ENCODE measurements at regions not wholly inside any gene's neighbourhood (a gene's known extent, or its start where the extent isn't known, plus 50 kb on each side); places are given as distances from the start of the nearest gene placed in this dataset.

DNA sequence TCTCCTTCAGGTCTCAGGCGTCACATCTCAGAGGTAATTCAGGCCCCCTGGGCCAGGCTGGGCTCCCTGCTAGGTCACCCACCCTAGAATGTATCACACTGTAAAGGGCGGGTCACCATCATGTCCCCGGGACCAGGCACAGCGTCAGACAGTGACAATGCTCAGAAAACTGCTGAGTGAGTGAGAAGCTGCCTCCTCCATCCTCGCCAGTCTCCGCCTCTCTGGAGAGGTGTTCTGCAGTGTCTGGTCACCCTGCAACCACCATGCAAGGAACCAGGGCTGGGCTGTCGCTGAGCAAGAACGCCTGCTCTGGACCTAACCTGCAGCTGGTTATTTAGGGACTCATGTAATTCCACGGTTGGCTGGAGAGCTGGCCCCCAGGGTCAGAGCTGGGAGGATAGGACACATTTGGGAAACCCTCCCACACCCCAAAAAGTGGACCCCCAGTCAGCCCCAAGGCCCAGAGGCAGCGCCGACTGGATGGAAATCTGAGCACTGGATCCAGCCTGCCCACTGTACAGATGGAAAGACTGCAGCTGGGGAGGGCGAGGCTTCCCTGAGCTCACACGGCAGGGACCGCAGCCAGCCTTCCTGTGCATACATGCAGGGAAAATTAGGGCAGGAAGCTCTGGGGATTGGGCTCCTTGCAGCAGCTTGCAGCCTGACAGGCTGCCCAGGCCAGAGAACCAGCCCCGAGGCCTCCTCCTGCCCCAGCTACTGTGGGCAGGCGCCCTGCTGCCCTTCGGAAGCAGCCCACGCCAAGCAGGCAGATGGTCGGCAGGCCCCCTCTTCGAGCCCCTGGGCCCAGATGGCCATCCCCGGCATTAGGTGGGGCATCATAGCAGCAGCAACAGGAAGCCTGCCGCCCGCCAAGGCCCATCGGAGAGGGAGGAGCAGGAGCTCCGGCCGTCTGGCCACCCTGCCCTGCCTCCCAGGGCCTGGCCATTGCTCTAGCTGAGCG is 105.4 kb upstream of the ZMIZ1 start:
- Histone ChIP-seq H3K4me2 (ENCODE audit: low read length) (no peak overlapping the region), H4K20me1 (ENCODE audit: low read length) (no peaks in the 10 kb centered on the region), H3K27me3 (ENCODE audit: low read length) (no peaks in the 10 kb centered on the region), H3K9me2 (replicated peaks; ENCODE audit: low read length) (no peaks in the 10 kb centered on the region), H2AFZ (ENCODE audit: low read length) (no peak overlapping the region), H3K9me3 (ENCODE audit: low read length) (no peaks in the 10 kb centered on the region), H3K9ac (ENCODE audit: low read length) (no peak overlapping the region), H3K27ac (ENCODE audit: low read length) (no peak overlapping the region), H3K4me3 (ENCODE audit: low read length) (no peak overlapping the region), H3K4me1 (ENCODE audit: insufficient read depth, low read length) (peaks cover 39% of the 10 kb centered on the region), H3K36me3 (ENCODE audit: low read depth, low read length) (no peaks in the 10 kb centered on the region), H3K79me2 (ENCODE audit: low read length) (no peaks in the 10 kb centered on the region), H3F3A (ENCODE audit: low read length, unreplicated experiment) (no peaks in the 10 kb centered on the region)
- no peak for TF ChIP-seq EZH2 (IDR thresholded peaks at IDR 0.05; ENCODE audit: low read length, unreplicated experiment)
- no peak for TF ChIP-seq EZH2phosphoT487 (IDR thresholded peaks at IDR 0.05; ENCODE audit: borderline replicate concordance, low read length)
- TF ChIP-seq, protein P1, sequence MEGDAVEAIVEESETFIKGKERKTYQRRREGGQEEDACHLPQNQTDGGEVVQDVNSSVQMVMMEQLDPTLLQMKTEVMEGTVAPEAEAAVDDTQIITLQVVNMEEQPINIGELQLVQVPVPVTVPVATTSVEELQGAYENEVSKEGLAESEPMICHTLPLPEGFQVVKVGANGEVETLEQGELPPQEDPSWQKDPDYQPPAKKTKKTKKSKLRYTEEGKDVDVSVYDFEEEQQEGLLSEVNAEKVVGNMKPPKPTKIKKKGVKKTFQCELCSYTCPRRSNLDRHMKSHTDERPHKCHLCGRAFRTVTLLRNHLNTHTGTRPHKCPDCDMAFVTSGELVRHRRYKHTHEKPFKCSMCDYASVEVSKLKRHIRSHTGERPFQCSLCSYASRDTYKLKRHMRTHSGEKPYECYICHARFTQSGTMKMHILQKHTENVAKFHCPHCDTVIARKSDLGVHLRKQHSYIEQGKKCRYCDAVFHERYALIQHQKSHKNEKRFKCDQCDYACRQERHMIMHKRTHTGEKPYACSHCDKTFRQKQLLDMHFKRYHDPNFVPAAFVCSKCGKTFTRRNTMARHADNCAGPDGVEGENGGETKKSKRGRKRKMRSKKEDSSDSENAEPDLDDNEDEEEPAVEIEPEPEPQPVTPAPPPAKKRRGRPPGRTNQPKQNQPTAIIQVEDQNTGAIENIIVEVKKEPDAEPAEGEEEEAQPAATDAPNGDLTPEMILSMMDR (conservative IDR thresholded peaks at IDR 0.05; ENCODE audit: low read depth, low read length): no peak
- ChIA-PET CTCF (no interaction called here), POLR2A (ENCODE audit: unreplicated experiment) (interaction anchor here (0.7 to 2.4 kb wide), 2 partner anchors 11 to 533 kb away, joined by 4 to 18 read pairs; no protein-coding TSS in a partner anchor)
- intact Hi-C loops (cut with micrococcal nuclease): loop anchor here (2.0 kb wide), 6 partner anchors 37 to 231 kb away; no protein-coding TSS in a partner anchor
- ATAC-seq: no peak
- no TSS peak for BruUV-seq (replicated peaks)
- DNase-seq: no peak

DNA sequence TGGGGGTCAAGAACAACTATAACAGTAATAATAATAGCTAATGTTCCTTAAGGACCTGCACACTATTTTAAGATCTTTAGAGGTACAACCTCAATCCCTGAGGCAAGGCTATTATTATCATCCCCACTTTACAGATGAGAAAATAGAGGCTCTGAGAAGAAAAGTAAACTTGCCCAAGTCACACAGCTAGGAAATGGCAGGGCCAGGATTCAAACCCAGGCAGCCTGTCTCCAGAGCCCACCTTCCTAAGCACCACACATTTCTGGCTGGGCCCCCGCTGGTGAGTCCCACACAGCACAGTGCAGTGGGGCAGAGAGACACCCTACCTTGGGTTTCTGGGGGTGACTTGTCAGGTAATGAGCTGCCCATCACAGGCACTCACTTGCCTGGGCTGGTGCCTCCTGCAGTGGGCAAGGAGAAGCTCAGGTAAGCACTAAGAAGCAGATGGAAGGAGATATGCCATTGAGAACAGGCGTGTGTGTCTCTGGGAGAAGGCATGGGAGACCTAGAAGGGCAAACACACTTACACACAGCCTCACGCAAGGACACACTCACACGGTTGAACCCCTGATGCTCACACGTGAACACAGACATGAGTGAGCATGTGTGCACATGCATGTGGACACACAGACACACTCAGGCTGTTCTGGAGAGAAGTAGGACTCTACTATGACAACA is 104.4 kb upstream of the ZMIZ1 start:
- CTCF ChIA-PET: interaction anchor here (0.6 to 1.6 kb wide), 4 partner anchors 9 to 222 kb away, joined by 3 to 14 read pairs (median 5); no protein-coding TSS in a partner anchor
- peak overlapping the region; percentile 50 for H3K4me2 ChIP-seq (ENCODE audit: low read length)
- peaks cover 39% of the 10 kb centered on the region for H3K4me1 ChIP-seq (ENCODE audit: insufficient read depth, low read length)
- no peak overlapping the region for H3K4me3 ChIP-seq (ENCODE audit: low read length)
- H3F3A ChIP-seq (ENCODE audit: low read length, unreplicated experiment): no peaks in the 10 kb centered on the region
- H4K20me1 ChIP-seq (ENCODE audit: low read length): no peaks in the 10 kb centered on the region
- H3K36me3 ChIP-seq (ENCODE audit: low read depth, low read length): no peaks in the 10 kb centered on the region
- TF ChIP-seq, protein P1 (conservative IDR thresholded peaks at IDR 0.05; ENCODE audit: low read depth, low read length): peak; percentile 19; the same call in 1 of the 2 replicates
- no peak for TF ChIP-seq EZH2 (IDR thresholded peaks at IDR 0.05; ENCODE audit: low read length, unreplicated experiment)
- ATAC-seq (peak; percentile 24), DNase-seq (no peak)
- peak overlapping the region; percentile 66 for H3K27ac ChIP-seq (ENCODE audit: low read length)
- H3K9ac ChIP-seq (ENCODE audit: low read length): peak overlapping the region; percentile 44
- no peaks in the 10 kb centered on the region for H3K79me2 ChIP-seq (ENCODE audit: low read length)
- no TSS peak for BruUV-seq (replicated peaks)
- H2AFZ ChIP-seq (ENCODE audit: low read length): peak overlapping the region; percentile 32
- no peaks in the 10 kb centered on the region for H3K27me3 ChIP-seq (ENCODE audit: low read length)
- no peaks in the 10 kb centered on the region for H3K9me2 ChIP-seq (replicated peaks; ENCODE audit: low read length)
- no peaks in the 10 kb centered on the region for H3K9me3 ChIP-seq (ENCODE audit: low read length)
- intact Hi-C loops (cut with micrococcal nuclease): loop anchor here (2.0 kb wide), 6 partner anchors 38 to 230 kb away; no protein-coding TSS in a partner anchor
- POLR2A ChIA-PET (ENCODE audit: unreplicated experiment): interaction anchor here (0.6 to 2.4 kb wide), 4 partner anchors 10 to 374 kb away, joined by 3 to 18 read pairs (median 8); no protein-coding TSS in a partner anchor

Data from PC-3 (cell line).